Neuronal stem cell (in vitro differentiated cells): ENCODE measurements at regions not wholly inside any gene's neighbourhood (a gene's known extent, or its start where the extent isn't known, plus 50 kb on each side); places are given as distances from the start of the nearest gene placed in this dataset.

ENCODE experiments used
- DNase-seq: peaks from one replicate; pipeline ENCODE4 v3.0.0-alpha.2; 2013; ENCODE audit warnings: low spot score
- H2AFZ ChIP-seq: one replicate; pipeline ENCODE4 v1.6.1; 2013; ENCODE audit warnings: mild to moderate bottlenecking, low read length, inconsistent platforms
- H2AK5ac ChIP-seq: 2 replicates; pipeline ENCODE4 v1.6.1; 2013; ENCODE audit warnings: low read depth, mild to moderate bottlenecking, inconsistent platforms, low read length, moderate library complexity, mixed read lengths
- H2BK120ac ChIP-seq: 2 replicates; pipeline ENCODE4 v1.6.1; 2013; ENCODE audit warnings: low read depth, mild to moderate bottlenecking, inconsistent platforms, low read length, moderate library complexity, mixed read lengths
- H2BK12ac ChIP-seq: one replicate; pipeline ENCODE4 v1.6.1; 2013; ENCODE audit warnings: low read length, inconsistent platforms
- H2BK15ac ChIP-seq: 2 replicates; pipeline ENCODE4 v1.6.1; 2013; ENCODE audit warnings: mild to moderate bottlenecking, low read length, inconsistent platforms, mixed read lengths
- H2BK5ac ChIP-seq: one replicate; pipeline ENCODE4 v1.6.1; 2013; ENCODE audit warnings: inconsistent platforms, mild to moderate bottlenecking, low read length, moderate library complexity
- H3K14ac ChIP-seq: one replicate; pipeline ENCODE4 v1.6.1; 2013; ENCODE audit warnings: low read length, inconsistent platforms
- H3K18ac ChIP-seq: 2 replicates; pipeline ENCODE4 v1.6.1; 2013; ENCODE audit warnings: low read length, inconsistent platforms
- H3K23ac ChIP-seq: 2 replicates; pipeline ENCODE4 v1.6.1; 2013; ENCODE audit warnings: low read depth, mild to moderate bottlenecking, mixed read lengths, low read length, inconsistent platforms; ENCODE audit not compliant: poor library complexity
- H3K27ac ChIP-seq: replicated peaks from 3 replicates; pipeline ENCODE4 v1.5.1; 2013; ENCODE audit warnings: low read length, inconsistent platforms
- H3K27me3 ChIP-seq, 3 experiments: 2 replicates each; pipeline ENCODE4 v1.6.1; 2013; ENCODE audit warnings: low read length in 3 of 3, mild to moderate bottlenecking in 2 of 3, inconsistent platforms in 1 of 3, low read depth in 1 of 3, mixed read lengths in 1 of 3, moderate library complexity in 1 of 3; ENCODE audit not compliant: control insufficient read depth in 3 of 3, insufficient read depth in 3 of 3
- H3K36me3 ChIP-seq, 2 donors: replicated peaks in 1 of 2; 2 replicates each; pipeline ENCODE4 v1.6.1; 2013; ENCODE audit warnings: low read length in 2 of 2; ENCODE audit not compliant: control insufficient read depth in 2 of 2, insufficient read depth in 2 of 2
- H3K4ac ChIP-seq: 2 replicates; pipeline ENCODE4 v1.6.1; 2013; ENCODE audit warnings: inconsistent platforms, mild to moderate bottlenecking, low read length, moderate library complexity
- H3K4me1 ChIP-seq, 2 donors: 1 replicate in 1 of 2; 2 replicates in 1 of 2; pipeline ENCODE4 v1.6.1; 2013; ENCODE audit warnings: low read length in 2 of 2, low read depth in 1 of 2; ENCODE audit not compliant: control insufficient read depth in 2 of 2, insufficient read depth in 1 of 2
- H3K4me2 ChIP-seq: one replicate; pipeline ENCODE4 v1.6.1; 2013; ENCODE audit warnings: mild to moderate bottlenecking, low read length, inconsistent platforms; ENCODE audit not compliant: insufficient read depth, poor library complexity, severe bottlenecking
- H3K4me3 ChIP-seq, 2 donors: 2 replicates each; pipeline ENCODE4 v1.5.1; 2013; ENCODE audit warnings: low read length in 2 of 2, mild to moderate bottlenecking in 2 of 2, inconsistent platforms in 1 of 2, moderate library complexity in 1 of 2
- H3K79me1 ChIP-seq: one replicate; pipeline ENCODE4 v1.6.1; 2013; ENCODE audit warnings: low read depth, mild to moderate bottlenecking, inconsistent platforms, low read length, moderate library complexity
- H3K9ac ChIP-seq: one replicate; pipeline ENCODE4 v1.6.1; 2013; ENCODE audit warnings: mild to moderate bottlenecking, low read depth, low read length, inconsistent platforms; ENCODE audit not compliant: poor library complexity
- H3K9me3 ChIP-seq, 2 donors: replicated peaks in 1 of 2; 2 replicates each; pipeline versions ENCODE3 to v1.6.1; 2013; ENCODE audit warnings: low read length in 2 of 2, mild to moderate bottlenecking in 2 of 2, inconsistent platforms in 1 of 2, low read depth in 1 of 2, mixed read lengths in 1 of 2, moderate library complexity in 1 of 2; ENCODE audit not compliant: control insufficient read depth in 2 of 2, insufficient read depth in 1 of 2
- H4K8ac ChIP-seq: one replicate; pipeline ENCODE4 v1.6.1; 2013; ENCODE audit warnings: low read depth, mild to moderate bottlenecking, inconsistent platforms, low read length, moderate library complexity
- H4K91ac ChIP-seq: one replicate; pipeline ENCODE4 v1.6.1; 2013; ENCODE audit warnings: low read length, low read depth, mild to moderate bottlenecking, inconsistent platforms; ENCODE audit not compliant: poor library complexity
- WGBS, 2 donors: extraction: QIAGEN DNeasy Blood & Tissue Kit; methylation state at CpG; one replicate each; pipeline ENCODE4 v1.1.7; 2013; ENCODE audit warnings: missing lambda C conversion rate in 2 of 2, mixed read lengths in 1 of 2; ENCODE audit not compliant: insufficient read length in 2 of 2, insufficient replicate concordance in 1 of 2; ENCODE audit errors: extremely low coverage in 2 of 2; 5-methylcytosine and 5-hydroxymethylcytosine counted together

GRCh38 chr6:140554421-140554820, 1180.0 kb upstream of the CITED2 start:
- WGBS, 2 donors = no CpG with 5 or more reads among the region's 2 CpGs
- Histone ChIP-seq H4K8ac (no peak overlapping the region), H3K23ac (no peak overlapping the region), H2AFZ (no peak overlapping the region), H3K79me1 (no peaks in the 10 kb centered on the region), H3K4me1 (no peaks in the 10 kb centered on the region), H4K91ac (no peak overlapping the region), H3K9me3 (no peaks in the 10 kb centered on the region), H3K9ac (no peak overlapping the region), H3K4me3 (no peak overlapping the region), H3K18ac (no peak overlapping the region), H2BK12ac (no peak overlapping the region), H2BK120ac (no peak overlapping the region), H3K4ac (no peak overlapping the region), H2AK5ac (peak overlapping the region; percentile 75), H3K36me3 (no peaks in the 10 kb centered on the region), H3K14ac (no peak overlapping the region), H3K27me3 (no peaks in the 10 kb centered on the region), H3K4me2 (no peak overlapping the region), H2BK15ac (no peak overlapping the region), H3K27ac (no peak overlapping the region), H2BK5ac (no peak overlapping the region)
- no peak for DNase-seq

- no peak overlapping the region for H2BK12ac ChIP-seq
- H3K4ac ChIP-seq = no peak overlapping the region
- no peaks in the 10 kb centered on the region for H3K79me1 ChIP-seq
- H2AFZ ChIP-seq = no peak overlapping the region
- no peaks in the 10 kb centered on the region for H3K9me3 ChIP-seq
- no peak overlapping the region for H3K27ac ChIP-seq
- no peak overlapping the region for H3K23ac ChIP-seq
- no CpG with 5 or more reads among the region's 1 CpG for WGBS, 2 donors
- DNase-seq = no peak
- no peak overlapping the region for H2BK5ac ChIP-seq
- no peaks in the 10 kb centered on the region for H3K4me1 ChIP-seq
- H3K14ac ChIP-seq = no peak overlapping the region
- no peak overlapping the region for H2AK5ac ChIP-seq
- H3K4me2 ChIP-seq = no peak overlapping the region
- H4K91ac ChIP-seq = no peak overlapping the region
- H3K18ac ChIP-seq = no peak overlapping the region
- H3K4me3 ChIP-seq = no peak overlapping the region
- H2BK120ac ChIP-seq = no peak overlapping the region
- H2BK15ac ChIP-seq = no peak overlapping the region
- H3K27me3 ChIP-seq = no peaks in the 10 kb centered on the region
- no peaks in the 10 kb centered on the region for H3K36me3 ChIP-seq
- no peak overlapping the region for H4K8ac ChIP-seq
- H3K9ac ChIP-seq = no peak overlapping the region
These were observed 1173.9 kb upstream of the CITED2 start for GRCh38 chr6:140548366-140548765.

- Histone ChIP-seq H3K9ac (no peak overlapping the region), H4K91ac (no peak overlapping the region), H3K27ac (no peak overlapping the region), H3K4me3 (no peak overlapping the region), H3K23ac (no peak overlapping the region), H3K79me1 (no peaks in the 10 kb centered on the region), H3K4ac (no peak overlapping the region), H3K36me3 (no peaks in the 10 kb centered on the region), H2BK12ac (no peak overlapping the region), H3K4me1 (no peaks in the 10 kb centered on the region), H2BK15ac (no peak overlapping the region), H3K27me3 (no peaks in the 10 kb centered on the region), H3K14ac (no peak overlapping the region), H3K9me3 (no peaks in the 10 kb centered on the region), H2BK120ac (no peak overlapping the region), H2AFZ (no peak overlapping the region), H3K4me2 (no peak overlapping the region), H2AK5ac (no peak overlapping the region), H2BK5ac (no peak overlapping the region), H4K8ac (no peak overlapping the region), H3K18ac (no peak overlapping the region)
- no CpG with 5 or more reads among the region's 3 CpGs for WGBS, 2 donors
- DNase-seq = no peak
These were observed 1172.2 kb upstream of the CITED2 start for GRCh38 chr6:140546640-140547039.

GRCh38 chr6:140544431-140544830, 1170.0 kb upstream of the CITED2 start:
- Histone ChIP-seq H2AK5ac (no peak overlapping the region), H2BK12ac (no peak overlapping the region), H3K23ac (no peak overlapping the region), H3K9ac (no peak overlapping the region), H3K4me3 (no peak overlapping the region), H3K18ac (no peak overlapping the region), H2BK120ac (no peak overlapping the region), H2AFZ (no peak overlapping the region), H4K91ac (no peak overlapping the region), H3K27ac (no peak overlapping the region), H3K4me1 (peaks cover 0 to 2% of the 10 kb centered on the region in 2 donors), H3K4ac (no peak overlapping the region), H3K14ac (no peak overlapping the region), H3K4me2 (no peak overlapping the region), H3K36me3 (no peaks in the 10 kb centered on the region), H4K8ac (no peak overlapping the region), H2BK15ac (no peak overlapping the region), H3K27me3 (no peaks in the 10 kb centered on the region), H3K9me3 (no peaks in the 10 kb centered on the region), H2BK5ac (no peak overlapping the region), H3K79me1 (no peaks in the 10 kb centered on the region)
- WGBS, 2 donors = no CpG with 5 or more reads among the region's 3 CpGs
- DNase-seq = no peak
